Kidney epithelial cell (primary cell): ENCODE measurements at regions not wholly inside any gene's neighbourhood (a gene's known extent, or its start where the extent isn't known, plus 50 kb on each side); places are given as distances from the start of the nearest gene placed in this dataset.
"Not testable (repeated sequence)": the region's sequence is repeated elsewhere in the genome, so short reads cannot be mapped to it uniquely, and the experiment has no call there.

Experiments
- DNase-seq: peaks from one replicate; pipeline ENCODE4 v3.0.0-alpha.2; 2010; ENCODE audit warnings: low read depth
- H3K27me3 ChIP-seq: 2 replicates; pipeline ENCODE4 v1.6.0; 2011; ENCODE audit warnings: low read length; ENCODE audit not compliant: control insufficient read depth, insufficient read depth
- H3K36me3 ChIP-seq: 2 replicates; pipeline ENCODE4 v1.5.1; 2011; ENCODE audit warnings: low read length; ENCODE audit not compliant: control insufficient read depth, insufficient read depth
- H3K4me3 ChIP-seq: 2 replicates; pipeline ENCODE4 v1.5.1; 2011; ENCODE audit warnings: low read depth, mild to moderate bottlenecking, control low read depth, low read length
- CTCF ChIP-seq: IDR thresholded peaks from 2 replicates; pipeline ENCODE4 v1.5.1; 2011; ENCODE audit warnings: mild to moderate bottlenecking, moderate library complexity, low read length, control low read depth, inconsistent platforms; ENCODE audit not compliant: insufficient read depth, poor library complexity, severe bottlenecking

DNA sequence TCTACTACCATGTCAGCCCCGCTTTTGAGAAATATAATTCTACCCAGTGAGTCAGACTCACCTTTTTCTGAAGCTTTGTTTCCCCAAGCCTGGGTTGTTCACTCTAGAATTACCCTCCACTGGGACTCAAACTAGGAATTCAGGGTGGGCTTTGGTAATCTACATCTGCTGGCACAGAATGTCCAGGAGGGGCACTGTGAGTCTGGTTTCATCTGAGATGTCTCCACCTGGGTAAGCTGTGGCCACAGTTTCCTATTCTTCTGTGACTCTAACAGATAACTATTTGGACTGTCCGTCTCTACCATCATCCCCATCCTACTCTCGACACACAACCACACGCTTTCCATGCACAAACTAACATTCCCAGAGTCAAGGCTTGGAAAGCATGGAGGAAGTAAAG, 457.2 kb downstream of the STK39 start:
- H3K4me3 ChIP-seq = no peak overlapping the region
- no peak for TF ChIP-seq CTCF

DNA sequence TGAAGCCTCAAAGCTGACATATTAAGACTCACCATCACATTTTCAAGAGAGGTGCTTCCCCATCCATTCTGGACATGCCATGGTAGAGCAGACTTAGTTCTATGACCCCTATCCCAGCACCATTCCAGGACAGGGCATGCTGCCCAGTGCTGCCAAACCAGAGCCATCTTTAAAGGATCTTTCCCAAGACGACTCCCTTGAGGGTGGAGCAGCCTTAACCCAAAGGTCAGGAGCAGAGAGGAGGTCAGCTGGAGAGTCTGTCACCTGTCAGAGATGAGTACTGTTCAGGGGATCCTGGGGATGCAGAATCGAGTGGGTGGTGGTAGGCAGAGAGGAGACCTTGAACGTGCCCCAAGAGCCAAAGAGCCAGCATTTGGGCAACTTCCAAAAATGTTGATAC, 459.8 kb downstream of the STK39 start:
- Histone ChIP-seq H3K4me3 (no peak overlapping the region), H3K36me3 (no peaks in the 10 kb centered on the region), H3K27me3 (no peaks in the 10 kb centered on the region)
- DNase-seq = no peak
- TF ChIP-seq CTCF = no peak

More for the DNA sequence above, 457.2 kb downstream of the STK39 start:
- no peaks in the 10 kb centered on the region for H3K36me3 ChIP-seq
- H3K27me3 ChIP-seq = no peaks in the 10 kb centered on the region
- DNase-seq = no peak

DNA sequence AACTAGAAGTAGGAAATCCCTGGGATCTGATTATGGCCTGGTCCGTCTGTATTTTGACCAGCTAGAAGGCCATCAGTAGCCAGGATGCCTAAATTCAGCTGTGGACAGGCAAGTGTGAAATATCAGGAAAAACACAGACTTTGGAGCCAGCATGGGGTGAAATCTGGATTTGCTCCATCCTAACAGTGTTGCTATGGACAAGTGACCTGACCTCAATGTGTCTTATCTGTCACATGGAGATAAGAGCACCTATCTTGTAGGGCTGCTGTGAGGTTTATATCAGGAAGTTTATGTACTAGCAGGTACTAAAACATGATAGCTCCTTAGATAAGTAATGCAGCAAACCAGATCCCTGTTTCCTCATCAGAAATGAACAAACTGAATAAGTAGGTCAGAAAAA, 460.4 kb downstream of the STK39 start:
- H3K4me3 ChIP-seq = no peak overlapping the region
- DNase-seq = no peak
- H3K36me3 ChIP-seq = no peaks in the 10 kb centered on the region
- no peak for TF ChIP-seq CTCF
- no peaks in the 10 kb centered on the region for H3K27me3 ChIP-seq

- no peaks in the 10 kb centered on the region for H3K36me3 ChIP-seq
- DNase-seq = no peak
- H3K4me3 ChIP-seq = no peak overlapping the region
- no peaks in the 10 kb centered on the region for H3K27me3 ChIP-seq
- TF ChIP-seq CTCF = no peak
These were observed 461.7 kb downstream of the STK39 start for GRCh38 chr2:167785606-167786216.

DNA sequence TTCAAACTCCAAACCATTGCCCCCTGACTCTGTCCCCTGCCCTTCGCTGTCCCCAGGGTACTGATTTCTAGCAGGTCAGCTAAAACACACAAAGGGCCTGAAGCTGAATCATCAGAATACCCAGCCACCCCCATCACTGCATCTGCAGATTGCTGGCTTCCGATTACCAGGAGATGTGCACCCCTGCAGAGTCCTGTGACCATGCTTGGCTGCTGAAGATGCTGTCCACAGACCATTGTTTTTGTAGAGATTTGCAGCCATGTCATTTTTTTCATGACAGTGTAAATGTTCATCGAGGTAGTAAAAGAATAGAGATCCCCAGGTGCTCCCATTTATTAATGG, 463.3 kb downstream of the STK39 start:
- no peak overlapping the region for H3K4me3 ChIP-seq
- no peaks in the 10 kb centered on the region for H3K27me3 ChIP-seq
- peak; percentile 62 for DNase-seq
- H3K36me3 ChIP-seq = no peaks in the 10 kb centered on the region
- TF ChIP-seq CTCF = no peak

GRCh38 chr2:167783261-167784083, 463.9 kb downstream of the STK39 start:
- peak; percentile 91 for DNase-seq
- no peaks in the 10 kb centered on the region for H3K27me3 ChIP-seq
- TF ChIP-seq CTCF = no peak
- no peaks in the 10 kb centered on the region for H3K36me3 ChIP-seq
- H3K4me3 ChIP-seq = no peak overlapping the region

DNA sequence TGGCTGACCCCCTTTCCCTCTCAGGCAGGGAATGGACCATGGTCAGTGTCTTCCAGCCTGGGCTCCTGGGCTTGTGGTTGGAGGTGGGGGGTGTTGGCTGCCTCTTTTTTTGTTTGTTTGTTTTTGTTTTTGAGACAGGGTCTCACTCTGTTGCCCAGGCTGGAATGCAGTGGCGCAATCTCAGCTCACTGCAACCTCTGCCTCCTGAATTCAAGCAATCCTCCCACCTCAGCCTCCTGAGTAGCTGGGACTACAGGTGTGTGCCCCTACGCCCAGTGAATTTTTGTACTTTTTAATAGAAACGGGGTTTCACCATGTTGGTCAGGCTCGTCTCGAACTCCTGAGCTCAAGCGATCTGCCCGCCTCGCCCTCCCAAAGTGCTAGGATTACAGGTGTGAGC, 465.8 kb downstream of the STK39 start:
- H3K36me3 ChIP-seq, H3K27me3 ChIP-seq, H3K4me3 ChIP-seq, DNase-seq: not testable (repeated sequence)
